HG03565 (cell line): ENCODE measurements at regions not wholly inside any gene's neighbourhood (a gene's known extent, or its start where the extent isn't known, plus 50 kb on each side); places are given as distances from the start of the nearest gene placed in this dataset.
"Not testable (repeated sequence)": the region's sequence is repeated elsewhere in the genome, so short reads cannot be mapped to it uniquely, and the experiment has no call there.

Experiments
- ATAC-seq: cut with Tn5 transposase; IDR thresholded peaks from one replicate; pipeline ENCODE4 v1.9.1; 2021; ENCODE audit warnings: mild to moderate bottlenecking, moderate library complexity; ENCODE audit not compliant: unreplicated experiment

GRCh38 chr1:227417756-227418480 is 99.6 kb upstream of the CDC42BPA start:
- ATAC-seq = no peak

- ATAC-seq = no peak
Measured at GRCh38 chr1:227416156-227416830, 98.0 kb upstream of the CDC42BPA start.

- no peak for ATAC-seq
Measured at GRCh38 chr1:227415115-227415790, 97.0 kb upstream of the CDC42BPA start.

- no peak for ATAC-seq
Measured at GRCh38 chr1:227411066-227411465, 92.8 kb upstream of the CDC42BPA start.

DNA sequence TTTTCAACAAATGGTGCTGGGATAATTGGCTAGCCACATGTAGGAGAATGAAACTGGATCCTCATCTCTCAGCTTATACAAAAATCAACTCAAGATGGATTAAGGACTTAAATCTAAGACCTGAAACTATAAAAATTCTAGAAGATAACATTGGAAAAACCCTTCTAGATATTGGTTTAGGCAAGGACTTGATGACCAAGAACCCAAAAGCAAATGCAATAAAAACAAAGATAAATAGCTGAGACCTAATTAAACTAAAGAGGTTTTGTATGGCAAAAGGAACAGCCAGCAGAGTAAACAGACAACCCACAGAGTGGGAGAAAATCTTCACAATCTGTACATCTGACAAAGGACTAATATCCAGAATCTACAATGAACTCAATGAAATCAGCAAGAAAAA is 88.0 kb upstream of the CDC42BPA start:
- ATAC-seq = not testable (repeated sequence)

DNA sequence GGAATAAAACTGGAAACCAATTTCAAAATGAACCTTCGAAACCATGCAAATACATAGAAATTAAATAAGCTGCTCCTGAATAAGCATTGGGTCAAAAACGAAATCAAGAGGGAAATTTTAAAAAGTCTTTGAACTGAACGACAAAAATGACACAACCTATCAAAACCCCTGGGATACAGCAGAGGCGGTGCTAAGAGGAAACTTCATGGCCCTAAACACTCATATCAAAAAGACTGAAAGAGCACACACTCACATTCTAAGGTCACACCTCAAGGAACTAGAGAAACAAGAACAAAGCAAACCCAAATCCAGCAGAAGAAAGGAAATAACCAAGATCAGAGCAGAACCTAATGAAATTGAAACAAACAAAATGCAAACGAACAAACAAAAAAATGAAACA is 85.2 kb upstream of the CDC42BPA start:
- ATAC-seq = no peak

- ATAC-seq = no peak
Measured at GRCh38 chr1:227401562-227402342, 83.5 kb upstream of the CDC42BPA start.

DNA sequence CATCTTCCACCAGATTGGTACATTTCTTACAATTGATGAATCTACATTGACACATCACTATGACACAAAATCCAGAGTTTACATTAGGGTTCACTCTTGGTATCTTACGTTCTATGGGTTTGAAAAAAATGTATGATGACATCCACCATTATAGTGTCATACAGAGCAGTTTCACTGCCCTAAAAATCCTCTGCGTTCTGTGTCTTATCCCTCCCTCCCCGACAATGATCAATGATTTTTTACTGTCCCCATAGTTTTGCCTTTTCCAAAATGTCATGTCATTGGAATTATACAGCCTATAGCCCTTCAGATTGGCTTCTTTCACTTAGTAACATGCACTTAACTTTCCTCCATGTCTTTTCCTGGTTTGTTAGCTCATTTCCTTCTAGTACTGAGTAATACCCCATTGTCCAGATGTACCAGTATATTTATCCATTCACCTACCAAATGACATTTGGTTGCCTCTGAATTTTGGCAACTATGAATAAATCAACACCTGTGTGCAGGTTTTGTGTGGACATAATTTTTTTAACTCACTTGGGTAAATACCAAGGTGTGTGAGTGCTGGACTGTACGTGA is 80.9 kb upstream of the CDC42BPA start:
- no peak for ATAC-seq

DNA sequence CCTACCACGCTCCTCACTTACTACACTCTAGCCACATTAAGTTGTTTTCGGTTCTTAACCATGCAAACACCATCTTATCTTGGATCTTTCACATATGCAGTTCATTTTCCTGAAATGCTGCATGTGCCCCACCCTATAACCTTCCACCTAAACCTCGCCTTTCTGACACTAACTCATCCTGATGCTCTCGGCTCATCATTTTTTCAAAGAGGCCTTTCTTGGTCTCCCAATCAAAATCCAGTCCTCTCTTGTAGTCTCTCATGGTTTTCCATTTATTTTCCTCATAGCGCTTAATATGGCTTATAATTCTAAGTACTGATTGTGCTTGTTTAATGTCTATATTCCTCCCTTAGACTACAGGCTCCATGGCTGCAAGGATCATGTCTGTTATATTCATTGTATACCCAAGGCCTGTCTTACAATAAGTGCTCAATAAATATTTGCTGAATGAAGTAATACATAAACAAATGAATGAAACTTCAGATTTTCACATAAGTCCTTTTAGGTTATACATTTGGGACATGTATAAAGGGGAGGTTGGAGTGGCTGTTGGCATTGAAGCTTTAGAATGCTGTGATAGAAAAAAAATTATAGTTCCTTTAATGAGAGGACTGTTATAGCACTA is 79.2 kb upstream of the CDC42BPA start:
- no peak for ATAC-seq

GRCh38 chr1:227396539-227397353 is 78.5 kb upstream of the CDC42BPA start:
- no peak for ATAC-seq

DNA sequence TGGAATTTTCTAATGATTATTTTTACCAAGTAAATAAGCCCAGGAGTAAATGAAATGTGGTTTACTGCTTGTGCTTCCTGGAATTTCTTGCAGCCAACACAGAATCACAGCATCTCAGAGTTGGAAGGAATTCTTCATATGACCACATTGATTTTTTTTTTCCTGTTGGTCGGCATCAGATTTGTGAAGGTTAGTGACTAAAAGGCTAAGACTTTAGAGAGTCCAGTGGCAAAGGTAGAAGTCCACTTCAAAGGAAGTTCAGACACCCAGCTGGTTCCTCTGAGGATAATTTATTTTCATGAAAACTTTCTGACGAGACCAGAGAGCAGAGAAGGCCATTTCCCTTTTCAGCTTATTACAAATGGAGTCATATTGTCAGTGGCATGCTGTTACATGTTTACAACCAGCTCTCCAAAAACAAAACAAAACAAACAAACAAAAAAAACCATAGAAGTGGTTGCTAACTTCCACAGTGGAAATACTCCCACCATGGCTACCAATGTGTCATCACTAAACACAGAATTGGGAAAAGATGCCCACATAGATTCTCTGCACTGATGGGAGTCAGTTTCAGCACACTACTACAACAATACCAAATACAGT is 77.2 kb upstream of the CDC42BPA start:
- no peak for ATAC-seq

GRCh38 chr1:227392984-227393764 is 74.9 kb upstream of the CDC42BPA start:
- no peak for ATAC-seq

- no peak for ATAC-seq
Measured at GRCh38 chr1:227391879-227392278, 73.6 kb upstream of the CDC42BPA start.

DNA sequence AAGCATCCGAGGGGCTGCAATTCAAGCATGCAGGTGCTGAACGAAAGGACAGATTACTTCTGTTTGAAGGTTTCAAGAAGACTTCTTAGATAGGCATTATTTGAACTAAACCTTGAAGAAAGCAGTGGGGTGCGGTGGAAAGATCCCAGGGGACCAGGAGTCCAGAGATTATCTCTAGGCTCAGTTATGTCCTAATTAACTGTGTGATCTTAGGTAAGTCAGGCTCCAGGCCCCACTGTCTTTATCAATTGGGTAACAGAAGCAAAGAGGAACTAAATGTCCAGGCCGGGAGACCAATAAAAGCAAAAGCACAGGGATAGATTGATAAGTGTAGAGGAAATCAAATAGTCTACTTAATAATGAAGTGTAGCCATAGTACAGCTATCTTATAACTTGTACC is 72.9 kb upstream of the CDC42BPA start:
- ATAC-seq = no peak

GRCh38 chr1:227390525-227390924 is 72.2 kb upstream of the CDC42BPA start:
- no peak for ATAC-seq

DNA sequence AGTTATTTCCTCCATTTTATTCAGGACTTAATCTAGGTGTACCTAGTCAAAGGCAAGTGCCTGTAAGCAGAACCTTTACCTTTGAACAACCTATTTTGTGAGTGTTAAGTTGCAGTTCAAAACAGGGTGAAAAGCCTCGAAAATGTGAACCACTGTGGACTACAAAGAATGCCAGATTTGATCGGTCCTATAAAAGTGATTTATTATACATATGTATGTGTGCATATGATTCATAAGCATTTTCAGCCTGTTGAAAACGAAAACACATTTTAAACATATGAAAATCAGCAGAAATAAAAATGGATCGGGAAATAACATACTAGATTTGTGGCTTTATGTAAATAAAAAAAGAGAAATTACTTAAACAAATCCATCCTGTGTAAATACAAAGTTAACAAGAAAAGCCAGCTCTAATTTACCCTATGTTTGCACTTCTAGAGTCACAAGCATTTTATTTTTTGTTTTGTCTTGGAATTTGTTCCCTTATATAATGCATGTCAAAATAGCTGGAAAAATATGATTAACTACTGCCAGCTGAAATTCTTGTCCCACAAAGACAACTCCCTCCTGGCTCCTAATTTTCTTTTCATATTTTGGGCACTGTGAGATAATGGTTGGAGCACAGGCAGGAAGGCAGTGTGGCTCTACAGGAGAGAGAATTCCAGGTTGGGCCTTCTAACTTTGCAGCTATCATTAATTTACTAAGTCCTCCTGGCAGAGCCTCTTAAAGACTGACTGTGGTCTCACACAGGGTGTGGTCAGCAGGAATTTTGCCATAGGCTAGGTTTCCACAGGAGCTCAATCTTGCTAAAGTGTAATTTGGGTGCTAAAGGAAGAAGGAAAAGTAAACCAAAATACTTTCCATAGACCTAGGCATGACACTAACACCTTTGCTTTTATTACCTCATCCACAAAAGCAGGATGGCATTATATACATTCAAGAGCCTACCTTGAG is 70.2 kb upstream of the CDC42BPA start:
- no peak for ATAC-seq

GRCh38 chr1:227379555-227379892 is 61.2 kb upstream of the CDC42BPA start:
- ATAC-seq = no peak
